Progenitor cell of endocrine pancreas (in vitro differentiated cells): ENCODE measurements at regions not wholly inside any gene's neighbourhood (a gene's known extent, or its start where the extent isn't known, plus 50 kb on each side); places are given as distances from the start of the nearest gene placed in this dataset.

ENCODE experiments used
- DNase-seq: peaks from one replicate; pipeline ENCODE4 v3.0.0; 2021; ENCODE audit warnings: low spot score; ENCODE audit not compliant: unreplicated experiment
- H3K27ac Mint-ChIP-seq: 2 replicates; pipeline ENCODE4 v1.8.0; 2021; ENCODE audit warnings: mild to moderate bottlenecking, moderate library complexity, mixed read lengths
- H3K27me3 Mint-ChIP-seq: 2 replicates; pipeline ENCODE4 v1.8.0; 2021; ENCODE audit warnings: mixed read lengths
- H3K36me3 Mint-ChIP-seq: 2 replicates; pipeline ENCODE4 v1.8.0; 2022; ENCODE audit warnings: mixed read lengths; ENCODE audit not compliant: insufficient read depth
- H3K4me1 Mint-ChIP-seq: 2 replicates; pipeline ENCODE4 v1.8.0; 2021; ENCODE audit warnings: low read depth, mixed read lengths
- H3K4me3 Mint-ChIP-seq: 2 replicates; pipeline ENCODE4 v1.8.0; 2021; ENCODE audit warnings: low read depth, mild to moderate bottlenecking, moderate library complexity, mixed read lengths
- H3K9me3 Mint-ChIP-seq: 2 replicates; pipeline ENCODE4 v1.8.0; 2021; ENCODE audit warnings: low read depth, mixed read lengths
- CTCF ChIP-seq: fragments of 200-600 bp; sonication (generic); IDR thresholded peaks from one replicate; pipeline ENCODE4 v1.5.0; 2021; ENCODE audit warnings: antibody characterized with exemption, mild to moderate bottlenecking; ENCODE audit not compliant: unreplicated experiment

GRCh38 chr5:10898514-10898913, 137.5 kb upstream of the DAP start:
- H3K9me3 Mint-ChIP-seq = no peaks in the 10 kb centered on the region
- H3K36me3 Mint-ChIP-seq = no peaks in the 10 kb centered on the region
- no peak overlapping the region for H3K27ac Mint-ChIP-seq
- no peak for DNase-seq
- H3K27me3 Mint-ChIP-seq = peaks cover 16% of the 10 kb centered on the region
- H3K4me3 Mint-ChIP-seq = no peak overlapping the region
- peaks cover 7% of the 10 kb centered on the region for H3K4me1 Mint-ChIP-seq
- TF ChIP-seq CTCF = no peak

- peaks cover 4% of the 10 kb centered on the region for H3K27me3 Mint-ChIP-seq
- DNase-seq = no peak
- H3K9me3 Mint-ChIP-seq = peaks cover 5% of the 10 kb centered on the region
- peaks cover 4% of the 10 kb centered on the region for H3K4me1 Mint-ChIP-seq
- no peak overlapping the region for H3K4me3 Mint-ChIP-seq
- H3K36me3 Mint-ChIP-seq = no peaks in the 10 kb centered on the region
- H3K27ac Mint-ChIP-seq = no peak overlapping the region
- no peak for TF ChIP-seq CTCF
These were observed 135.0 kb upstream of the DAP start for GRCh38 chr5:10896016-10896415.

GRCh38 chr5:10894445-10895054, 133.5 kb upstream of the DAP start:
- Mint-ChIP-seq H3K27ac (no peak overlapping the region), H3K9me3 (peaks cover 7% of the 10 kb centered on the region), H3K4me1 (no peaks in the 10 kb centered on the region), H3K27me3 (peaks cover 4% of the 10 kb centered on the region), H3K36me3 (no peaks in the 10 kb centered on the region), H3K4me3 (no peak overlapping the region)
- TF ChIP-seq CTCF = no peak
- no peak for DNase-seq

- no peaks in the 10 kb centered on the region for H3K4me1 Mint-ChIP-seq
- no peak for TF ChIP-seq CTCF
- peaks cover 4% of the 10 kb centered on the region for H3K27me3 Mint-ChIP-seq
- no peak overlapping the region for H3K27ac Mint-ChIP-seq
- H3K4me3 Mint-ChIP-seq = no peak overlapping the region
- H3K36me3 Mint-ChIP-seq = peaks cover 1% of the 10 kb centered on the region
- no peak for DNase-seq
- H3K9me3 Mint-ChIP-seq = peaks cover 14% of the 10 kb centered on the region
These were observed 131.8 kb upstream of the DAP start for GRCh38 chr5:10892911-10893215.

GRCh38 chr5:10892147-10892910, 131.3 kb upstream of the DAP start:
- DNase-seq = no peak
- H3K4me3 Mint-ChIP-seq = no peak overlapping the region
- no peaks in the 10 kb centered on the region for H3K4me1 Mint-ChIP-seq
- H3K9me3 Mint-ChIP-seq = peaks cover 14% of the 10 kb centered on the region
- no peak for TF ChIP-seq CTCF
- peaks cover 1% of the 10 kb centered on the region for H3K36me3 Mint-ChIP-seq
- H3K27ac Mint-ChIP-seq = no peak overlapping the region
- H3K27me3 Mint-ChIP-seq = no peaks in the 10 kb centered on the region
